H1 (cell line): ENCODE measurements at regions not wholly inside any gene's neighbourhood (a gene's known extent, or its start where the extent isn't known, plus 50 kb on each side); places are given as distances from the start of the nearest gene placed in this dataset.

Source experiments
- CTCF ChIA-PET: fragments of 300-600 bp; sonication (Branson Sonifier 250); formaldehyde crosslinking; loops from one replicate; lab custom pipeline; 2021; ENCODE audit not compliant: partially characterized antibody; lab: Charles Lee
- POLR2A ChIA-PET: fragments of 300-600 bp; sonication (Branson Sonifier 250); formaldehyde crosslinking; loops from one replicate; lab custom pipeline; 2021; ENCODE audit warnings: inconsistent platforms; ENCODE audit not compliant: partially characterized antibody; lab: Charles Lee
- DNase-seq, 2 experiments: peaks; one replicate each; pipeline versions ENCODE4 v3.0.0 to v3.0.0-alpha.2; 2010 to 2022; ENCODE audit warnings: low spot score in 2 of 2, low read depth in 1 of 2, mixed read lengths in 1 of 2
- FAIRE-seq: peaks from 2 replicates; lab custom pipeline; 2011; peaks lifted over from hg19 to GRCh38; lab: Jason Lieb, UNC
- H2AFZ ChIP-seq: 2 replicates; pipeline ENCODE4 v1.8.1; 2012; ENCODE audit warnings: low read length, inconsistent platforms
- H2AK5ac ChIP-seq: 2 replicates; pipeline ENCODE4 v1.6.1; 2013; ENCODE audit warnings: low read depth, low read length
- H2BK120ac ChIP-seq: replicated peaks from 2 replicates; pipeline ENCODE3; 2013; ENCODE audit warnings: low read depth, low read length, inconsistent platforms
- H2BK12ac ChIP-seq: 2 replicates; pipeline ENCODE4 v1.6.1; 2013; ENCODE audit warnings: low read depth, low read length
- H2BK15ac ChIP-seq: 2 replicates; pipeline ENCODE4 v1.6.1; 2013; ENCODE audit warnings: low read length
- H2BK20ac ChIP-seq: 2 replicates; pipeline ENCODE4 v1.6.1; 2013; ENCODE audit warnings: low read length
- H2BK5ac ChIP-seq: 2 replicates; pipeline ENCODE4 v1.6.1; 2013; ENCODE audit warnings: low read depth, low read length
- H3K14ac ChIP-seq: 2 replicates; pipeline ENCODE4 v1.6.1; 2013; ENCODE audit warnings: inconsistent platforms; ENCODE audit not compliant: insufficient read length
- H3K18ac ChIP-seq: 2 replicates; pipeline ENCODE4 v1.6.1; 2013; ENCODE audit warnings: low read length; ENCODE audit errors: extremely low read depth
- H3K23ac ChIP-seq: 2 replicates; pipeline ENCODE4 v1.6.1; 2013; ENCODE audit warnings: inconsistent platforms; ENCODE audit not compliant: insufficient read length
- H3K23me2 ChIP-seq: 2 replicates; pipeline ENCODE4 v1.6.1; 2013; ENCODE audit warnings: low read depth, low read length
- H3K27ac ChIP-seq: 2 replicates; pipeline ENCODE4 v1.6.1; 2011; ENCODE audit warnings: low read depth, low read length, inconsistent platforms
- H3K27me3 ChIP-seq, 4 experiments: replicated peaks in 1 of 4; 1 replicate in 1 of 4; 2 replicates in 3 of 4; pipeline versions ENCODE4 v1.6.1 to v1.8.1; 2011 to 2013; ENCODE audit warnings: low read length in 3 of 4, mild to moderate bottlenecking in 3 of 4, inconsistent platforms in 2 of 4, mixed read lengths in 2 of 4, moderate library complexity in 1 of 4; ENCODE audit not compliant: control insufficient read depth in 3 of 4, insufficient read depth in 3 of 4; ENCODE audit errors: extremely low read depth in 1 of 4
- H3K36me3 ChIP-seq, 4 experiments: 2 replicates each; pipeline versions ENCODE4 v1.6.1 to v1.8.1; 2011 to 2013; ENCODE audit warnings: mild to moderate bottlenecking in 4 of 4, low read length in 3 of 4, moderate library complexity in 2 of 4, control low read depth in 1 of 4, inconsistent platforms in 1 of 4; ENCODE audit not compliant: insufficient read depth in 4 of 4, control insufficient read depth in 2 of 4
- H3K4ac ChIP-seq: replicated peaks from 2 replicates; pipeline ENCODE3; 2013; ENCODE audit warnings: low read length, low read depth, mixed read lengths, inconsistent platforms; ENCODE audit not compliant: insufficient read length
- H3K4me1 ChIP-seq, 4 experiments: replicated peaks in 1 of 4; 1 replicate in 1 of 4; 2 replicates in 3 of 4; pipeline versions ENCODE4 v1.6.1 to v1.8.1; 2011 to 2013; ENCODE audit warnings: low read length in 3 of 4, inconsistent platforms in 2 of 4, mixed read lengths in 1 of 4; ENCODE audit not compliant: insufficient read depth in 4 of 4, control insufficient read depth in 3 of 4
- H3K4me2 ChIP-seq, 2 experiments: 2 replicates each; pipeline versions ENCODE4 v1.6.1 to v1.8.1; 2011 to 2013; ENCODE audit warnings: low read depth in 2 of 2, low read length in 2 of 2, control low read depth in 1 of 2, inconsistent platforms in 1 of 2, mild to moderate bottlenecking in 1 of 2; ENCODE audit not compliant: insufficient read depth in 1 of 2
- H3K4me3 ChIP-seq, 4 experiments: fragments of 200-600, 300-600 bp in 1 of 4; sonication (generic), shearing (Covaris generic), sonication (Bioruptor Twin) in 1 of 4; 2 replicates each; pipeline versions ENCODE4 v1.5.1 to v1.8.1; 2011 to 2016; ENCODE audit warnings: low read length in 4 of 4, low read depth in 3 of 4, control low read depth in 2 of 4, inconsistent platforms in 2 of 4, mild to moderate bottlenecking in 2 of 4, mixed read lengths in 1 of 4, moderate library complexity in 1 of 4; ENCODE audit not compliant: insufficient read depth in 2 of 4; ENCODE audit errors: extremely low read depth in 1 of 4
- H3K56ac ChIP-seq: replicated peaks from 2 replicates; pipeline ENCODE3; 2013; ENCODE audit warnings: low read depth, mild to moderate bottlenecking, mixed read lengths, low read length, inconsistent platforms; ENCODE audit not compliant: insufficient read length
- H3K79me1 ChIP-seq: 2 replicates; pipeline ENCODE4 v1.6.1; 2013; ENCODE audit warnings: low read depth, low read length, control low read depth
- H3K79me2 ChIP-seq, 2 experiments: 2 replicates each; pipeline versions ENCODE4 v1.6.1 to v1.8.1; 2012 to 2013; ENCODE audit warnings: low read length in 2 of 2, mild to moderate bottlenecking in 2 of 2, inconsistent platforms in 1 of 2; ENCODE audit not compliant: insufficient read depth in 2 of 2, control insufficient read depth in 1 of 2
- H3K9ac ChIP-seq, 4 experiments: replicated peaks in 1 of 4; 1 replicate in 1 of 4; 2 replicates in 3 of 4; pipeline versions ENCODE4 v1.6.1 to v1.8.1; 2011 to 2013; ENCODE audit warnings: low read depth in 3 of 4, low read length in 3 of 4, control low read depth in 2 of 4, mild to moderate bottlenecking in 2 of 4, moderate library complexity in 2 of 4, inconsistent platforms in 1 of 4; ENCODE audit errors: extremely low read depth in 1 of 4
- H3K9me3 ChIP-seq, 2 experiments: 2 replicates each; pipeline versions ENCODE4 v1.6.1 to v1.8.1; 2012 to 2013; ENCODE audit warnings: mild to moderate bottlenecking in 2 of 2, moderate library complexity in 2 of 2, control low read depth in 1 of 2, inconsistent platforms in 1 of 2, low read depth in 1 of 2, low read length in 1 of 2, mixed read lengths in 1 of 2; ENCODE audit not compliant: insufficient read depth in 2 of 2
- H4K20me1 ChIP-seq, 2 experiments: replicated peaks in 1 of 2; 2 replicates each; pipeline versions ENCODE3 to v1.8.1; 2011 to 2013; ENCODE audit warnings: inconsistent platforms in 2 of 2, low read length in 2 of 2, mild to moderate bottlenecking in 1 of 2; ENCODE audit not compliant: insufficient read depth in 2 of 2, control insufficient read depth in 1 of 2
- H4K5ac ChIP-seq: 2 replicates; pipeline ENCODE4 v1.6.1; 2013; ENCODE audit warnings: low read length, low read depth, mixed read lengths, inconsistent platforms; ENCODE audit not compliant: insufficient read length
- H4K8ac ChIP-seq: 2 replicates; pipeline ENCODE4 v1.8.0; 2013; ENCODE audit warnings: mild to moderate bottlenecking, moderate library complexity, low read length, inconsistent platforms; ENCODE audit not compliant: insufficient read depth; ENCODE audit errors: extremely low read depth
- H4K91ac ChIP-seq: replicated peaks from 2 replicates; pipeline ENCODE3; 2013; ENCODE audit warnings: low read length, mixed read lengths, inconsistent platforms; ENCODE audit not compliant: insufficient read length
- BRCA1 ChIP-seq: IDR thresholded peaks from 2 replicates; pipeline ENCODE4 v1.6.1; 2012; ENCODE audit warnings: low read depth, low read length, improper control_type of control experiment
- CHD1 ChIP-seq: IDR thresholded peaks from 2 replicates; pipeline ENCODE4 v1.6.1; 2012; ENCODE audit warnings: low read depth, low read length, improper control_type of control experiment
- NANOG ChIP-seq: IDR thresholded peaks from 2 replicates; pipeline ENCODE4 v1.6.1; 2011; ENCODE audit warnings: low read length, low read depth, mild to moderate bottlenecking, inconsistent platforms; ENCODE audit not compliant: insufficient read depth, poor library complexity, severe bottlenecking
- PHF8 ChIP-seq: fragments of 200-600 bp; sonication (generic); conservative IDR thresholded peaks from 2 replicates; pipeline ENCODE4 v1.7.1; 2012; ENCODE audit warnings: low read depth, mild to moderate bottlenecking, inconsistent platforms, low read length, moderate library complexity
- WGBS, 2 experiments: shearing (Covaris generic) in 1 of 2; methylation state at CpG; one replicate each; pipeline versions ENCODE4 v1.1.6 to v1.1.7; 2013 to 2015; ENCODE audit warnings: low lambda C conversion rate in 2 of 2, mixed read lengths in 2 of 2, inconsistent platforms in 1 of 2, low coverage in 1 of 2, missing lambda C conversion rate in 1 of 2; ENCODE audit not compliant: insufficient replicate concordance in 2 of 2, insufficient coverage in 1 of 2, insufficient read length in 1 of 2; ENCODE audit errors: extremely low coverage in 1 of 2, missing lambda C conversion rate in 1 of 2; 5-methylcytosine and 5-hydroxymethylcytosine counted together

GRCh38 chr2:17101596-17101995 lies 416.6 kb downstream of the RAD51AP2 start (continued):
- no peak for TF ChIP-seq CHD1

DNA sequence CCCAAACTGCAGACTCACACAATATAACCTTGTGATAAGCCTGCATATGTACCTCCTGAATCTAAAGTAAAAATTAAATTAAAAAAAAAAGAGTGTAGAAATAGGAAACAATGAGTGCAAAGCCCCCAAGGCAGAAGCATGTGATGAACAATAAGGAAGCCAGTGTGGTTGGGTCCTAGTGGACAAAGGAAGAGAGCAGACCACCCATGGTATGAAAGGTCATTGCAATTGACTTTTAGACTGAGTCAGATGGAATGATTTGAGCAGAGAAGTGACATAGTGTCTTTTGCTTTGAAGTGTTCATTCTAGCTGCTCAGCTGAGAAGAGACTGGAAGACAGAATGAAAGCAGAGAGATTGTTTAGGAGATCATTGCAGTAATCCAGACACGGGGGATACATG lies 417.1 kb downstream of the RAD51AP2 start:
- no peak overlapping the region for H3K4me3 ChIP-seq
- H3K23me2 ChIP-seq, result no peaks in the 10 kb centered on the region
- no peak overlapping the region for H2AK5ac ChIP-seq
- no peak overlapping the region for H3K56ac ChIP-seq
- H3K27ac ChIP-seq, result no peak overlapping the region
- no peak overlapping the region for H2BK5ac ChIP-seq
- no peak overlapping the region for H3K23ac ChIP-seq
- H2BK12ac ChIP-seq, result no peak overlapping the region
- H4K91ac ChIP-seq, result no peak overlapping the region
- H3K36me3 ChIP-seq, result no peaks in the 10 kb centered on the region
- H4K5ac ChIP-seq, result no peak overlapping the region
- no peak overlapping the region for H4K8ac ChIP-seq
- WGBS, 2 experiments, result 92% methylated on average over 1 of the region's 1 CpG; no CpG with 5 or more reads in 1 of the 2 experiments
- no peak overlapping the region for H2BK15ac ChIP-seq
- no peak overlapping the region for H2BK20ac ChIP-seq
- H3K79me1 ChIP-seq, result no peaks in the 10 kb centered on the region
- no peak for TF ChIP-seq BRCA1
- TF ChIP-seq PHF8, result no peak
- TF ChIP-seq NANOG, result no peak
- H2BK120ac ChIP-seq, result no peak overlapping the region
- no peaks in the 10 kb centered on the region for H3K4me1 ChIP-seq
- no peak overlapping the region for H3K18ac ChIP-seq
- H4K20me1 ChIP-seq, result no peaks in the 10 kb centered on the region
- no peak overlapping the region for H3K4me2 ChIP-seq
- no peaks in the 10 kb centered on the region for H3K79me2 ChIP-seq
- DNase-seq (no peak), FAIRE-seq (no peak)
- no peak overlapping the region for H3K9ac ChIP-seq
- no peak overlapping the region for H3K14ac ChIP-seq
- no peak overlapping the region for H3K4ac ChIP-seq
- CTCF ChIA-PET, result no interaction called here
- H2AFZ ChIP-seq, result no peak overlapping the region
- H3K9me3 ChIP-seq, result no peaks in the 10 kb centered on the region
- POLR2A ChIA-PET, result no interaction called here
- no peaks in the 10 kb centered on the region for H3K27me3 ChIP-seq
